ENCODE measurements at regions not wholly inside any gene's neighbourhood (a gene's known extent, or its start where the extent isn't known, plus 50 kb on each side); places are given as distances from the start of the nearest gene placed in this dataset.

- DNase-seq = no peak
Measured at GRCh38 chr2:204187229-204188083, 250.9 kb downstream of the ICOS start.

- DNase-seq = no peak
Measured at GRCh38 chr2:204191574-204191973, 255.0 kb downstream of the ICOS start.

- DNase-seq = no peak
Measured at GRCh38 chr2:204195498-204195897, 258.9 kb downstream of the ICOS start.

GRCh38 chr2:204197336-204198005 lies 260.9 kb downstream of the ICOS start:
- DNase-seq = no peak

GRCh38 chr2:204199357-204199756 lies 262.8 kb downstream of the ICOS start:
- DNase-seq = no peak

- no peak for DNase-seq
Measured at GRCh38 chr2:204201507-204201906, 264.9 kb downstream of the ICOS start.

GRCh38 chr2:204202253-204202652 lies 265.7 kb downstream of the ICOS start:
- no peak for DNase-seq

GRCh38 chr2:204203704-204204103 lies 267.1 kb downstream of the ICOS start:
- DNase-seq = no peak

GRCh38 chr2:204205082-204205481 lies 268.5 kb downstream of the ICOS start:
- DNase-seq = no peak

GRCh38 chr2:204205538-204205937 lies 269.0 kb downstream of the ICOS start:
- no peak for DNase-seq

- no peak for DNase-seq
Measured at GRCh38 chr2:204207866-204208265, 271.3 kb downstream of the ICOS start.

GRCh38 chr2:204213588-204213987 lies 277.0 kb downstream of the ICOS start:
- no peak for DNase-seq

- no peak for DNase-seq
Measured at GRCh38 chr2:204218040-204218439, 281.5 kb downstream of the ICOS start.

GRCh38 chr2:204219196-204219595 lies 282.6 kb downstream of the ICOS start:
- no peak for DNase-seq

GRCh38 chr2:204220896-204221295 lies 284.3 kb downstream of the ICOS start:
- no peak for DNase-seq

GRCh38 chr2:204223046-204223445 lies 286.5 kb downstream of the ICOS start:
- DNase-seq = no peak

GRCh38 chr2:204223544-204223943 lies 287.0 kb downstream of the ICOS start:
- no peak for DNase-seq

- DNase-seq = no peak
Measured at GRCh38 chr2:204225671-204226073, 289.1 kb downstream of the ICOS start.

GRCh38 chr2:204226305-204226880 lies 289.8 kb downstream of the ICOS start:
- no peak for DNase-seq

GRCh38 chr2:204228169-204228886 lies 291.8 kb downstream of the ICOS start:
- no peak for DNase-seq

- no peak for DNase-seq
Measured at GRCh38 chr2:204234248-204234647, 297.7 kb downstream of the ICOS start.

GRCh38 chr2:204234879-204235278 lies 298.3 kb downstream of the ICOS start:
- no peak for DNase-seq

GRCh38 chr2:204237416-204237815 lies 300.9 kb downstream of the ICOS start:
- no peak for DNase-seq

All from activated gamma-delta T cell (primary cell).